Stomach smooth muscle (tissue), 2 donors: ENCODE measurements at regions not wholly inside any gene's neighbourhood (a gene's known extent, or its start where the extent isn't known, plus 50 kb on each side); places are given as distances from the start of the nearest gene placed in this dataset.

Experiments used
- H3K27ac ChIP-seq: one replicate; pipeline ENCODE4 v1.7.0; 2013; ENCODE audit warnings: mild to moderate bottlenecking, low read length, inconsistent platforms
- H3K27me3 ChIP-seq, 2 donors: one replicate each; pipeline ENCODE4 v1.7.0; 2013; ENCODE audit warnings: low read length in 2 of 2; ENCODE audit not compliant: insufficient read depth in 2 of 2, control insufficient read depth in 1 of 2
- H3K36me3 ChIP-seq, 2 donors: one replicate each; pipeline ENCODE4 v1.7.0; 2013; ENCODE audit warnings: low read length in 2 of 2; ENCODE audit not compliant: control insufficient read depth in 2 of 2, insufficient read depth in 2 of 2
- H3K4me1 ChIP-seq: one replicate; pipeline ENCODE4 v1.7.0; 2013; ENCODE audit warnings: low read length; ENCODE audit not compliant: control insufficient read depth, insufficient read depth
- H3K4me3 ChIP-seq, 2 donors: one replicate each; pipeline ENCODE4 v1.7.0; 2013; ENCODE audit warnings: low read length in 2 of 2
- H3K9ac ChIP-seq, 2 donors: one replicate each; pipeline ENCODE4 v1.7.0; 2013; ENCODE audit warnings: low read length in 2 of 2, mild to moderate bottlenecking in 1 of 2
- H3K9me3 ChIP-seq, 2 donors: one replicate each; pipeline ENCODE4 v1.7.0; 2013; ENCODE audit warnings: low read length in 2 of 2; ENCODE audit not compliant: control insufficient read depth in 2 of 2
- donor health status: healthy.
- donor health status: Pancreatic carcinoma.

DNA sequence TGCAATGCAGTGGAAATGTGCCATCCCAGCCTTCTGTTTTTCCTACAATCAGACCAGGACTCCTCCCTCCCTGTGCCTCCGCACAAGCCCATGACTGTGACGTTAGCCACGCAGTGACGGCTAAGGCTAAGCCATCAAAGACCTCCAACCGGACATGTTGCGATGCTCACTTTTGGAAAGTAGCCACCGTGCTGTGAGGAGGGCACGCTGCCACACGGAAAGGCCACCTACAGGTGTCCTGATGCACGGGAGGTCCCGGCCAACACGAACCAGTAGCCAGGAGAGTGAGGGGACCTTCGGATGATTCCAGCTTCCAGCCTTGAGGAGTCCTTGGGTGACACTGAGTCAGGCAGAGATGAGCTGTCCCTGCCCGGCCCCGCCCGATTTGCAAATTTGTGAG, 53.9 kb downstream of the FOXL1 start:
- H3K4me3 ChIP-seq, result no peak overlapping the region

GRCh38 chr16:86632944-86633343, 54.6 kb downstream of the FOXL1 start:
- Histone ChIP-seq H3K27me3 (peaks cover 2 to 5% of the 10 kb centered on the region in 2 donors), H3K9ac (no peak overlapping the region), H3K27ac (no peak overlapping the region), H3K4me1 (no peaks in the 10 kb centered on the region), H3K9me3 (no peaks in the 10 kb centered on the region), H3K36me3 (no peaks in the 10 kb centered on the region), H3K4me3 (no peak overlapping the region)

More for the DNA sequence above, 53.9 kb downstream of the FOXL1 start:
- H3K36me3 ChIP-seq, result no peaks in the 10 kb centered on the region
- H3K4me1 ChIP-seq, result no peaks in the 10 kb centered on the region
- H3K9ac ChIP-seq, result no peak overlapping the region
- H3K27me3 ChIP-seq, result peaks cover 2 to 4% of the 10 kb centered on the region in 2 donors
- no peak overlapping the region for H3K27ac ChIP-seq
- H3K9me3 ChIP-seq, result peaks cover 0 to under 1% of the 10 kb centered on the region in 2 donors

GRCh38 chr16:86634292-86634691, 55.9 kb downstream of the FOXL1 start:
- Histone ChIP-seq H3K27ac (no peak overlapping the region), H3K36me3 (no peaks in the 10 kb centered on the region), H3K9ac (no peak overlapping the region), H3K4me3 (no peak overlapping the region), H3K9me3 (no peaks in the 10 kb centered on the region), H3K4me1 (no peaks in the 10 kb centered on the region), H3K27me3 (peaks cover 7 to 13% of the 10 kb centered on the region in 2 donors)

DNA sequence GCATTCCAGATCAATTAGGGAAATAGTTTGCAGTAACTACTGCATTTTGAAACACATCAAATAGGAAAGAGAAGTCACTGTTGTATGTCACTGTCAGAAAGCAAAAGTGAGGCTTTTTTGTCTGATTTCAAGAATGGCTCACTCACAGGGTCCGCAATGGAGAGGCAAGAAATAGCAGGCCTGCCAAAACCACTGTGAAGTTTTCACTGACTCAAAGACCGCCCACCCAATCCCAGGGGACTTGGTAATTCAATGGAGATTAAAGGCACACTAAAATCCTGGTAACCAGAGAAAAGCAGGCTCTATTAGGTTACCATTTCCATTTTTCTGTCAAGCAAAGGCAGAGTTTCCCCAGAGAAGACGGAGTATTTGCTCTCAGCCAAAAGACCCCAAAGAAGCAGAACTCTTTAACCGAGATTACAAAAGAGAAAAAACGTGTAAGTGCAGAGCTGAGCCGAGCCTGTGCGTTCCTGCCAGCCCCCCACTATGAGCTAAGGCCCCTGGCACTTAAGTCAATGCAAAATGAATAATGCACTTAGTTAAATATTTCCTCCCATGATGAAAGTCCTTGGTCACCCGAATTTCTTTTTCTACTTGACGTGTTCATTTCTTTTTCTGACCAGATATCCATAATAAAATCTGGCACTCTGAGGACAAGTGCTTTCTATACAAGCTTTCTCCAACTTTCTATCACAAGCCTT, 57.0 kb downstream of the FOXL1 start:
- Histone ChIP-seq H3K36me3 (no peaks in the 10 kb centered on the region), H3K4me1 (no peaks in the 10 kb centered on the region), H3K27me3 (peaks cover 11 to 15% of the 10 kb centered on the region in 2 donors), H3K4me3 (no peak overlapping the region), H3K27ac (no peak overlapping the region), H3K9me3 (no peaks in the 10 kb centered on the region), H3K9ac (no peak overlapping the region)

- H3K9me3 ChIP-seq, result no peaks in the 10 kb centered on the region
These were observed 57.6 kb downstream of the FOXL1 start for GRCh38 chr16:86635926-86636325.

DNA sequence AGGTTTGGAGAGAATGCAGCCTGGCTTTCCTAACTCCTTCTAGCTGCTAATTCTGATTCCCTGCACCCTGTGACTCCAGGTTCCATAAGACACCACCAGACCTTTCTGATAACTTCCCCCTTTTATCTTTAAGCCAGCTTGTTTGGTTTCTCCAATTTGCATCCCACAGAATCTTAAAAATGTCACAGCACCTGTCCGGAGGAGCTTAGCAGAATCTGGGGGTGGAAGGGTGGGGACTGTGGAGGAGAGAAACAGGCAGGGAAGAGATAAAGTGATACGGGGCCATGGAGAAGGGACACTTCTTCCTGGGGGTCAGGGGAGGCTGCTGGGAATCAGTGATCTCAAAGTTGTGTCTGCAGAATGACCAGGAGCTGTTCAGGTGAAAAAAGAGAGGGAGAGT, 59.4 kb downstream of the FOXL1 start:
- no peak overlapping the region for H3K4me3 ChIP-seq
- no peaks in the 10 kb centered on the region for H3K4me1 ChIP-seq
- peaks cover 11 to 14% of the 10 kb centered on the region in 2 donors for H3K27me3 ChIP-seq
- H3K27ac ChIP-seq, result no peak overlapping the region
- H3K36me3 ChIP-seq, result no peaks in the 10 kb centered on the region
- no peak overlapping the region for H3K9ac ChIP-seq
- no peaks in the 10 kb centered on the region for H3K9me3 ChIP-seq

More at GRCh38 chr16:86635926-86636325, 57.6 kb downstream of the FOXL1 start:
- Histone ChIP-seq H3K9ac (no peak overlapping the region), H3K36me3 (no peaks in the 10 kb centered on the region), H3K4me3 (no peak overlapping the region), H3K4me1 (no peaks in the 10 kb centered on the region), H3K27me3 (peaks cover 11 to 15% of the 10 kb centered on the region in 2 donors), H3K27ac (no peak overlapping the region)

- H3K4me3 ChIP-seq, result no peak overlapping the region
- no peaks in the 10 kb centered on the region for H3K36me3 ChIP-seq
- peaks cover 11 to 14% of the 10 kb centered on the region in 2 donors for H3K27me3 ChIP-seq
- H3K4me1 ChIP-seq, result no peaks in the 10 kb centered on the region
- no peak overlapping the region for H3K9ac ChIP-seq
- H3K27ac ChIP-seq, result no peak overlapping the region
- H3K9me3 ChIP-seq, result no peaks in the 10 kb centered on the region
These were observed 60.3 kb downstream of the FOXL1 start for GRCh38 chr16:86638642-86639041.

DNA sequence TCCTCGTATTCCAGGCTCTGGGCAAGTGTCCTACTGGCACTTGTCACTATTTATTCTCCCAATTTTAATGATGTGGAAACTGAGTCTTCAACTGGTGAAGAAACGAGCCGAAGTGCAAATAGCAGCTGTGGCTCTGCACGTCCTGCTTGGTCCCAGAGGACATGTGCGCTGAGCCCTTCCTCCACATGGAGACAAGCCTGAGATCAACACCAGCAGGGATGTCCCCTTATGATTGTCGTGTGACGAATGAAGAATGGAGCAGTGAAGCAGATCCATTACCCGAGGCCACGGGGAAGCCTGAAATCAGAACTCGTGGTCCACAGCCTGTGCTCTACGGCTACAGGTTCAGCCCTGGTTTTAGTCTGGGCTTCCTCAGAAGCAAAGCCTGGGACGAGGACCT, 61.0 kb downstream of the FOXL1 start:
- H3K36me3 ChIP-seq, result no peaks in the 10 kb centered on the region
- H3K9me3 ChIP-seq, result no peaks in the 10 kb centered on the region
- no peaks in the 10 kb centered on the region for H3K4me1 ChIP-seq
- no peak overlapping the region for H3K27ac ChIP-seq
- H3K4me3 ChIP-seq, result no peak overlapping the region
- no peak overlapping the region for H3K9ac ChIP-seq
- peaks cover 11 to 14% of the 10 kb centered on the region in 2 donors for H3K27me3 ChIP-seq

DNA sequence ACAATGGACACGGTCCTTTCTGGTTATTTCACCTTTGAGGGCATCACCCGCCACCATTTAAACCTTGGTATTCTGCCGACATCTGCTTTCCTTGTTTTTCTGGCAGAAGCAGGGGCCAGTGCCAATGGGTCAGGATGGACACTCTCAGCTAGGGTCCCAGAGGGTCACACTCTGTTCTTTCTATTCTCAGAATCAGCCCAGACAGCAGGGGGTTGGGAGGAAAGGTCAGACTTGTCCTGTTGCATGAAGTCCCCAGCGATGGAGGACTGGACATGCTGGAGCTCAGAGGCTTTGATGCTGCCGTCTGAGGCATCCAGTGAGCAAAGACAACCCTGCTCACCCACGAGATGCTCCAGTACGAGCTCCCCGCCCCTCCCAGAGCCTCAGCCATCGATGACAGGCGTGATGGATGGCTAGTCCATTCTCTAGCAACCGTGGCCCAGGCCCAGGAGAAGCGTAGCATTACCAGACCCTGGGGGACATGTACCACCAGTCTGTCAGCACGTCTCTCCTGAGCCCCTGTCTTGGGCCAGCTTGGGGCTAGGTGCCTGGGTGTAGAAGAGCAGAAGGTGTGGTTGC, 62.0 kb downstream of the FOXL1 start:
- no peaks in the 10 kb centered on the region for H3K36me3 ChIP-seq
- no peak overlapping the region for H3K27ac ChIP-seq
- no peak overlapping the region for H3K4me3 ChIP-seq

GRCh38 chr16:86642087-86642486, 63.7 kb downstream of the FOXL1 start:
- no peak overlapping the region for H3K4me3 ChIP-seq
- H3K27me3 ChIP-seq, result peaks cover 9 to 14% of the 10 kb centered on the region in 2 donors
- no peak overlapping the region for H3K9ac ChIP-seq
- no peak overlapping the region for H3K27ac ChIP-seq
- H3K9me3 ChIP-seq, result peaks cover under 1 to 4% of the 10 kb centered on the region in 2 donors
- H3K36me3 ChIP-seq, result no peaks in the 10 kb centered on the region
- no peaks in the 10 kb centered on the region for H3K4me1 ChIP-seq

More for the DNA sequence above, 62.0 kb downstream of the FOXL1 start:
- H3K27me3 ChIP-seq, result peaks cover 11 to 14% of the 10 kb centered on the region in 2 donors
- H3K9ac ChIP-seq, result no peak overlapping the region
- H3K9me3 ChIP-seq, result no peaks in the 10 kb centered on the region
- no peaks in the 10 kb centered on the region for H3K4me1 ChIP-seq

- no peak overlapping the region for H3K27ac ChIP-seq
- H3K4me1 ChIP-seq, result no peaks in the 10 kb centered on the region
- no peak overlapping the region for H3K4me3 ChIP-seq
- peaks cover 9 to 10% of the 10 kb centered on the region in 2 donors for H3K27me3 ChIP-seq
- peaks cover 6 to 9% of the 10 kb centered on the region in 2 donors for H3K9me3 ChIP-seq
- H3K36me3 ChIP-seq, result no peaks in the 10 kb centered on the region
- H3K9ac ChIP-seq, result no peak overlapping the region
These were observed 65.3 kb downstream of the FOXL1 start for GRCh38 chr16:86643671-86644070.
